HG03108 (cell line): ENCODE measurements at regions not wholly inside any gene's neighbourhood (a gene's known extent, or its start where the extent isn't known, plus 50 kb on each side); places are given as distances from the start of the nearest gene placed in this dataset.

Experiments
- ATAC-seq: cut with Tn5 transposase; IDR thresholded peaks from one replicate; pipeline ENCODE4 v1.9.1; 2021; ENCODE audit warnings: moderate library complexity; ENCODE audit not compliant: unreplicated experiment

DNA sequence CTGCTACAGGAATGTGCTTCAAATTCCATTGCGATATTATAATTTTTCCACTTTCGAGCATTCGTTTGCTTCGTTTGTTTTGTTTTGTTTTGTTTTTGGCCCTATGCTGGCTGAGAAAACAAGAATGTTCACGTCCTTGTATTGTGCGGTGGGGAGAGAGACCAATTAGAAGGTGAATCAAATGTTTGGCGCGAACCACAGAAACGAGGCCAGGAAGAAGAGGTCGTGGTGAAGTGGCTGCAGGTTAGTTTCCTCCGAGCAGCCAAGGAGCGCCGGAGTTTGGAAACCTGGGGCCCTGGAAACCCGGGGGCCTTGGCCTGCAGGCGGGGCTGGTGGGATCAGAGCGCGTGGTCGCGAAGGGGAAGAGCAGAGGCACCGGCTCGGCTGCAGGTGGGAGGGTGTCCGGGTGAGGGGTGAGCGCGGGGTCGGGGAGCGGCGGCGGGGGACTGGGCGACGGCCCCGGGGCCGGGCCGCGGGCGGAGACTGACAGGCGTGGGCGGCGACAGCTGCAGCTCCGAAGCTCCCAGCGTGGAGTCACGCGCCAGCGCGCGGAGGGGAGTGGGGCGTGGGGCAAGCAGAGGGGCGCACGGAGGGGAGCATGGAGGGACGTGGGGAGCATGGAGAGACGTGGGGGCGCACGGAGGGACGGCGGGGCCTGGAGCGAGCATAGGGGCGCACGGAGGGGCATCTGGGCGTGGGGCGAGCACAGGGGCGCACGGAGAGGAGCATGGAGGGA lies 141.5 kb upstream of the PDE10A start:
- ATAC-seq, result no peak

DNA sequence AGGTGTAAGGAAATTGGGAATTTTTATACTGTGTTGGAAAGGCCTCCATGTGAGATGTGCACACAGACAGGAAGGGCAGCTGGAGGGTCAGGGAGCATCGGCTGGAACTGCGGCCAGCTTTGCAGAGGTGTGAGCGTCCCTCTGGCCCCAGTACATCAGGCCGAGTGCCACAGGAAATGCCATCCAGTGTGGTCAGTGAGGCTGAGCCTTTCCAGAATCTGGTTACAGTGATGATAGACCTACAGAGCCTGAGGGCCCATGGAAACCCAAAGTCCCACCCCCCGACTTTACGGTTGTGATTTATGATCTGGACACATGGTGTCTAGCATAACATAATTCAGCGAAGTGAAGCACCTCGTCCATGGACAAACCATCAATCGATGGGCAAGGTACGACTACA lies 137.3 kb upstream of the PDE10A start:
- no peak for ATAC-seq

DNA sequence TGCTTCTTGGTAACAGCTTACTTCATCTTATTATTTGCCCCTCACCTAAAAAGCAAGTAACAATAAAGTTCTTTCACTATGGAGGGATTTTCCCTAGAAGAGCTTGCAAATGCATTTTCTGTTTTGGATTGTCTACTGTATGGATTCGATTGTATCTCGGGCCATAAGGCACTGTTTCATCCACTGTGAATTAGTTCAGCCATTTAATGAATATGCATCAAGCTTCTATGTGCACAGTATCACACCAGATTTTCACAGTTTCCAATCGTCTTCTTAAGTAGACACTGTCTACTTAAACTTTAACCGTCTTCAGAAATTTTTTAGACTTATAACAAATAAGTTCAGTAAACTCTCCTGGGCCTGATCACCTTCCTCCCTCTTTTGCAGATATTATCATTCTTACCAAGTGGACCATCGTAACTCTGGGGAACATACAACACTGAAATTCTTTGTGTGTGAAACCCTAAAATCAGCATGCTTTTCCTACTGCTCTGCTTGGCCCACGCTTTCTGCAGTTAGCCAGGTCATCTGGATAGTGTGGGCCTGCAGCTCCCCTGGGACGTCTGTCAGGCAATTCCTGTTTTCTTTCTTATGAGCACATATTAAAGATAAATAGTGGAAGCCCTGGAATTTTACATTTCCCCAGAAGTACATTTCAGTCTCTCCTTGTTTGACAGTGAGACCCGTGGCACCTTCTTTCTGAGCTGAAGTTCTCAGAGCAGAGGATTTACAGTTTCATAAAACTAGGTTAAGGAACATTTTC lies 136.5 kb upstream of the PDE10A start:
- ATAC-seq, result no peak

- no peak for ATAC-seq
Observed at GRCh38 chr6:165798991-165799390, 135.9 kb upstream of the PDE10A start.

DNA sequence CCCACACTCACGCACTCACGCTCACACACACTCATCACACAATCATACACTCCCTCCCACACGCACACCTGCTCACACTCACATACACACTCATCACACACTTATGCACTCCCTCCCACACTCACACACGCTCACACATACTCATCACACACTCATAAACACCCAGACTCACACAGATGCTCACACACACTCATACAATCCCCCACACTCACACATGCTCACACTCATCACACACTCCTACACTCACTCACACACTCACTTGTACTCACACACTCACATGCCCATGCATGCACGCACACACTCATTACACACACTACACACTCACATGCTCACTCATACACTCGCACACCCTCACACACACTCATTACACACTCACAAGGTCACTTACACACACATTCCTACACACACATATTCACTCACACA lies 131.1 kb upstream of the PDE10A start:
- no peak for ATAC-seq

- no peak for ATAC-seq
Observed at GRCh38 chr6:165793287-165793825, 130.3 kb upstream of the PDE10A start.

DNA sequence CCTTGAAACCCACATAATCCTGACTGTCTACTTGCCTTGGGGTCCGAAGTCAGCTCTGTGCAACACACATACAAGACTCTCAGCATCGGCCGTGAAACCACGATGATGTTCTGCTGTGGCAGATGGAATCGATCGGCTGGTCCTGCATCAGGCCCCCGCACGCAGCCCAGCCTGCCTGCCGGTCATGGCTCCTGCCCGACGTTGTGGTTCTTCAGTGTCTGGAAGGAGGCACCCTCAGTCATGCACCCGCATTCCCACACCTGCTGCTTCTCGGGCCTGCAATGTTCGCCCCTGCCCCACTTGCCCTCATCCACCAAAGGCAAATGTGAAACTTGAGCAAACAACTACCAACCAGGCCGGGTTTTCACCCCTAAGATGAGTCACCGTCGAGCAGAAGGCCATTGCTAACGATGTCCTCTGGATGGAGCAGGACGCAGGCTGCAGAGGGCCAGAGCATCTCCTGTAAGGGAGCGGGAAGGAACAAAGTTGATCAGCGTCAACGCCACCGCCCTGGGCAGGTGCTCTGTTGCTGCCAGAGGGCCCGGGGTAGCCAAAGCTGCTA lies 128.9 kb upstream of the PDE10A start:
- no peak for ATAC-seq

DNA sequence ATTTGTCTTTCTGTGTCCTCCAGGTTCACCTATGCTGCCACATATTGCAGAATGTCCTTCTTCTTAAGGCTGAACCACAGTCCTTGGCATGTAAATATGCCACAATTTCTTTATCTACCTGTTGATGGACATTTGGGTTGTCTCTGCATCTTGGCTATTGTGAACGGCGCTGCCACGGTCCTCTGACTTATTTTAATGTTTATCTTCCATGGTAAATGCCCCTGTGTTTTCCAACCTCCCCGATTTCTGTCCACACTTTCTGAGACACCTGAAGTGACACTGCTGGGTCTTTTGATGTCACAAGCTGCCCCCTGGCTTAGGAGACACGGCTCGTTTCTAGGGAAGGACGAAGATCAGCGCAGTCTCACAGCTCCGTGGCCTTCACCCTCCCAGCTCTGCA lies 128.3 kb upstream of the PDE10A start:
- ATAC-seq, result no peak

DNA sequence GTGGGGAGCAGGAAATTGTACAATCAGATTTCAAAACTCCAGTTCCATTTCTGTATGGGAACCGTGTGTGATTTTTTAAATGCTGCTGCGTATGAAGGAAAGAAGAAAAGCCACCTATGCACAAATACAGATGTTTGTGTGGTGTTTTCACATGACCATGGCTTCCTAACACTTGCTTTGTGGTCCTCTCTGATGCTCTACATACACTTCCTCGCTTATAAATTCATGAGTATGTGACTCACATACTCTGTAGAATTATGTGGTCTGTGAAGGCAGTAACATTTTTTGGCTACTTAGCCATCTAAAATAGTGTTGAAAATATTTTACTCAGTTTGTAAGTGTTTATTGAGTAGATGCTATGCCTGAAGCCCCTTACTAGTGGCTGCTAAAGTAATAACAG lies 119.8 kb upstream of the PDE10A start:
- no peak for ATAC-seq

DNA sequence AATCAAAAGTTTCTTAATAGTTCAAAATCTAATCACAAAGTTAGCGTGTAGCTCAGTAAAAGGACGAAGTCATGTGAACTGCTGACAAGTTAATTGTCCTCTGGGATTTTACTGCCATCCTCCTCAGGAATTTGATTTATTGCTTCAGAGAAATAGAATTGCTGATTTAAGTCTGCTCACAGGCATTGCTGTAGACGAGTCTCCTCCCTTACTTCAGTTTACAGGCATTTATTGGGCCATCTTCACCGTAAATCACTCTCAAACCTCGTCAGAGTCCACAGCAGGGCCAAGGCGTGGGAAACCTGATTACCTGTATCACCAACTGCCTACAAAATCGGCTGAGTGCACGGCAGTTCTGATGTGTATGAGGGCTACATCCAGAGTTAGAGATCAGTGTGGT lies 119.1 kb upstream of the PDE10A start:
- ATAC-seq, result no peak

GRCh38 chr6:165777680-165778079 lies 114.6 kb upstream of the PDE10A start:
- ATAC-seq, result no peak

- ATAC-seq, result no peak
Observed at GRCh38 chr6:165776691-165777090, 113.7 kb upstream of the PDE10A start.

- ATAC-seq, result no peak
Observed at GRCh38 chr6:165775721-165776120, 112.7 kb upstream of the PDE10A start.

GRCh38 chr6:165774903-165775601 lies 112.0 kb upstream of the PDE10A start:
- no peak for ATAC-seq

GRCh38 chr6:165770397-165771082 lies 107.5 kb upstream of the PDE10A start:
- ATAC-seq, result no peak

- no peak for ATAC-seq
Observed at GRCh38 chr6:165769884-165770283, 106.8 kb upstream of the PDE10A start.

- no peak for ATAC-seq
Observed at GRCh38 chr6:165769401-165769800, 106.4 kb upstream of the PDE10A start.

GRCh38 chr6:165768961-165769360 lies 105.9 kb upstream of the PDE10A start:
- ATAC-seq, result no peak

DNA sequence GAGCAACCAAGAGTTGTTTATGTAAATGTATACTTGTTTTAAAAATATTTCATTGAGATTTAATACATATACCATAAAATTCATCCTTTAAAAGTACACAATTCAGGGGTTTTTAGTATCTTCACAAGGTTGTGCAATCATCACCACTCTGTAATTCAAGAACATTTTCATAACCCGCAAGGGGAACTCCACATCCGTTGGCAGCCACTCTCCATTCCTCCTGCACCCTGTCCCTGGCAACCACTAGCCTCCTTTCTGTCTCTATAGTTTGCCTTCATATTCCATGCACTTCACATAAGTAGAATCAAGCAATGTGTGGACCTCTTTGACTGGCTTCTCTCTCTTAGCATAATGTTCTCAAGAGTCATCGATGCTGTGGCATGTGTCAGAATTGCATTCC lies 104.2 kb upstream of the PDE10A start:
- no peak for ATAC-seq

DNA sequence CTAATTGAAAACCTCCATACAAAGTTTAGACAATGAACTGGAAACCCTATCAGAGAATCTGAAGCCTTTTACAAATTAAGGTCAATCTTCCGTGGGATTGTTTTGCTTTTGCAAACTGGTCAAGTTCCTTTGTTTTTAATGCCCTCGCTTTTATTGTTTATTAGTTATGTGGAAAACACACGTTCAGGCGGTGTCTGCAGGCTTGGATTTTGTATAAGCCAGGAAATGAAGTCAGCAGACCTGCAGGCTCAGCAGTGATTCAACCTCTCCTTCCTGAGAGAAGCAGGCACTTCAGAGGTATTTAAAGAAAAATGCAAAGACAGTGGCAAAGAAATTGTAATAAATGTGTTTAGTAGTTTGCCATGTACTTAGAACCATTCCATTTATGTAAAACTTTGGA lies 103.4 kb upstream of the PDE10A start:
- ATAC-seq, result no peak

DNA sequence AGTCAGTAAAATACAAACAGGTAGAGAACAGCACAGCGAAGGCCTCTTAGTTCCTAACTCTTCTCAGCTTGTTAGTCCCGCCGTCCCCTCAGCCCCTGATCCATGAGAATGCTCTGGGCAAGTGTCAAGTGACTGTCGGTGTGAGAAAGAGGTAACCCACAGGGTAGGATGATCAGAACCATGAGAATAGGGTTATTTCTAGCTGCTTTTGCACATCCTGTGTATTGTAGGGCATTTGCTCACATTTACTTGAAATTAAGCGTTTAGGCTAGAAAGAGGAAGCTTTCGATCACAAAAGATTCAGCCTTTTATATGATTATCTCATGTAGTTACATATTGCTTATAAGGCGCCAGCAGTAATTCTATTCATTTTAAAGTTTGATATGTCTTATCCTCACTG lies 103.0 kb upstream of the PDE10A start:
- ATAC-seq, result no peak
